PC-9 (cell line): ENCODE measurements at regions not wholly inside any gene's neighbourhood (a gene's known extent, or its start where the extent isn't known, plus 50 kb on each side); places are given as distances from the start of the nearest gene placed in this dataset.

Experiments used
- BruUV-seq: library from RNA; stranded (reverse); fragments of 400-500 nt; replicated peaks from 2 replicates; lab custom pipeline; 2021; lab: Mats Ljungman, UMichigan
- CTCF ChIA-PET: fragments of 300-600 bp; sonication (Branson Sonifier 250); formaldehyde crosslinking; loops from one replicate; lab custom pipeline; 2022; ENCODE audit warnings: antibody characterized with exemption; lab: Charles Lee
- POLR2A ChIA-PET: fragments of 300-600 bp; sonication (Branson Sonifier 250); formaldehyde crosslinking; loops from one replicate; lab custom pipeline; 2022; ENCODE audit warnings: antibody characterized with exemption; ENCODE audit not compliant: unreplicated experiment; lab: Charles Lee
- DNase-seq, 2 experiments: peaks; one replicate each; pipeline versions ENCODE4 v3.0.0 to v3.0.0-alpha.2; 2015 to 2022; ENCODE audit warnings: mixed read lengths in 1 of 2
- H2AFZ ChIP-seq: fragments of 200-600 bp; sonication (generic); 2 replicates; pipeline ENCODE4 v1.8.1; 2017; ENCODE audit warnings: antibody characterized with exemption
- H3F3A ChIP-seq: fragments of 200-600 bp; sonication (generic); 2 replicates; pipeline ENCODE4 v1.8.1; 2017; ENCODE audit warnings: antibody characterized with exemption, mild to moderate bottlenecking, low read depth; ENCODE audit not compliant: insufficient read depth
- H3K27ac ChIP-seq: fragments of 200-600 bp; sonication (generic); 2 replicates; pipeline ENCODE4 v1.6.1; 2016; ENCODE audit warnings: mixed run types
- H3K27me3 ChIP-seq: fragments of 200-600 bp; sonication (generic); 2 replicates; pipeline ENCODE4 v1.6.1; 2016; ENCODE audit warnings: low read depth, mixed run types; ENCODE audit not compliant: insufficient read depth
- H3K36me3 ChIP-seq: fragments of 200-600 bp; sonication (generic); 2 replicates; pipeline ENCODE4 v1.6.1; 2016; ENCODE audit warnings: low read depth, mixed run types
- H3K4me1 ChIP-seq: fragments of 200-600 bp; sonication (generic); replicated peaks from 2 replicates; pipeline ENCODE4 v1.6.1; 2016; ENCODE audit warnings: mixed run types; ENCODE audit not compliant: insufficient read depth
- H3K4me2 ChIP-seq: fragments of 200-600 bp; sonication (generic); 2 replicates; pipeline ENCODE4 v1.6.1; 2017; ENCODE audit warnings: mixed run types
- H3K4me3 ChIP-seq: fragments of 200-600 bp; sonication (generic); 2 replicates; pipeline ENCODE4 v1.6.1; 2016; ENCODE audit warnings: mixed run types
- H3K79me2 ChIP-seq: fragments of 200-600 bp; sonication (generic); 2 replicates; pipeline ENCODE4 v1.6.1; 2017; ENCODE audit warnings: low read depth, mixed run types
- H3K9me2 ChIP-seq: fragments of 200-600 bp; sonication (generic); 2 replicates; pipeline ENCODE4 v1.8.1; 2017; ENCODE audit warnings: mild to moderate bottlenecking; ENCODE audit not compliant: insufficient read depth
- H3K9me3 ChIP-seq: fragments of 200-600 bp; sonication (generic); 2 replicates; pipeline ENCODE4 v1.8.1; 2016; ENCODE audit warnings: low read depth; ENCODE audit not compliant: insufficient read depth
- H4K20me1 ChIP-seq: fragments of 200-600 bp; sonication (generic); 2 replicates; pipeline ENCODE4 v1.8.1; 2017; ENCODE audit not compliant: insufficient read depth
- EZH2 ChIP-seq: fragments of 200-600 bp; sonication (generic); IDR thresholded peaks from 2 replicates; pipeline ENCODE4 v1.8.0; 2017; ENCODE audit warnings: antibody characterized with exemption, low read depth
- intact Hi-C: fragments of 100-400 bp; cut with micrococcal nuclease; formaldehyde crosslinking; loops from one replicate; pipeline ENCODE4 v1.10.0; 2022; ENCODE audit not compliant: unreplicated experiment
- TF ChIP-seq, protein P1 (sequence below): fragments of 200-600 bp; sonication (generic); conservative IDR thresholded peaks from 2 replicates; pipeline ENCODE4 v1.6.1; 2017; ENCODE audit warnings: mixed run types, antibody characterized with exemption, mild to moderate bottlenecking, moderate library complexity

DNA sequence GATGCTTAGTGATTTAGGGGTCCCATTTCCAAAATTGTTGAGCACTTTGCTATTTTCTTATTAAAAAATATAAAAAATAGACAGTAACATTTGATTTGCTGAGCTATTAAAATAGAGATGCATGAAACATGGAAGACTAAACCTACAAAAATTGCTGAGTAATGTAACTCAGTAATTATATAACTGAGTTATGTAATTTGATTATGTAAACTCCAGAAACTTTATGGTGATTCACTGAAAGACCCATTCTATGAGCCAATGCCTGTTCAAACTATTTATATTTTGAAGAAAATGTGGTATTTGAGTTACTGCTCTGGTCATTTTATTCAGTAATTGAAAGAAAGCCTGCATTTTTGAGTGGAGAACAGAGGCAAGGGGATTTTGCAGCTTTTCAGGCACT is 1221.5 kb upstream of the ALCAM start:
- BruUV-seq: no TSS peak
- intact Hi-C loops: no loop called here

DNA sequence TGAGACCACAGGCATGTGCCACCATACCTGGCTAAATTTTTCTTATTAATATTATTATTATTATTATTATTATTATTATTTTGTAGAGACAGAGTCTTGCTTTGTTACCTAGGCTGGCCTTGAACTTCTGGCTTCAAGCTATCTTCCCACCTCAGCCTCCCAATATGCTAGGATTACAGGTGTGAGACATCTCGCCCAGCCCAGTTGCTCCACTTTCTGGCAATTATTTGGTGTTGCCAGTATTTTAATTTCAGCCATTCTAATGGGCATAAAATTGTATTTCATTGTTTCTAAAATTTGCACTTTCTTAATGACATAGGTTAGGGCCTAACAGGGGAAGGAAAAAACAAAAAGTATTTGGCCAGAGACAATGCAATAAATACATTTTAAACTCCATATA is 1217.6 kb upstream of the ALCAM start:
- H3K36me3 ChIP-seq: no peaks in the 10 kb centered on the region
- H3K27me3 ChIP-seq: no peaks in the 10 kb centered on the region
- H3K9me2 ChIP-seq: peaks cover 10% of the 10 kb centered on the region
- TF ChIP-seq, protein P1, sequence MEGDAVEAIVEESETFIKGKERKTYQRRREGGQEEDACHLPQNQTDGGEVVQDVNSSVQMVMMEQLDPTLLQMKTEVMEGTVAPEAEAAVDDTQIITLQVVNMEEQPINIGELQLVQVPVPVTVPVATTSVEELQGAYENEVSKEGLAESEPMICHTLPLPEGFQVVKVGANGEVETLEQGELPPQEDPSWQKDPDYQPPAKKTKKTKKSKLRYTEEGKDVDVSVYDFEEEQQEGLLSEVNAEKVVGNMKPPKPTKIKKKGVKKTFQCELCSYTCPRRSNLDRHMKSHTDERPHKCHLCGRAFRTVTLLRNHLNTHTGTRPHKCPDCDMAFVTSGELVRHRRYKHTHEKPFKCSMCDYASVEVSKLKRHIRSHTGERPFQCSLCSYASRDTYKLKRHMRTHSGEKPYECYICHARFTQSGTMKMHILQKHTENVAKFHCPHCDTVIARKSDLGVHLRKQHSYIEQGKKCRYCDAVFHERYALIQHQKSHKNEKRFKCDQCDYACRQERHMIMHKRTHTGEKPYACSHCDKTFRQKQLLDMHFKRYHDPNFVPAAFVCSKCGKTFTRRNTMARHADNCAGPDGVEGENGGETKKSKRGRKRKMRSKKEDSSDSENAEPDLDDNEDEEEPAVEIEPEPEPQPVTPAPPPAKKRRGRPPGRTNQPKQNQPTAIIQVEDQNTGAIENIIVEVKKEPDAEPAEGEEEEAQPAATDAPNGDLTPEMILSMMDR: no peak
- TF ChIP-seq EZH2: no peak
- no peak overlapping the region for H2AFZ ChIP-seq
- intact Hi-C loops: no loop called here
- no TSS peak for BruUV-seq
- no peaks in the 10 kb centered on the region for H3K79me2 ChIP-seq
- no peak overlapping the region for H3K4me2 ChIP-seq
- no peak for DNase-seq
- no peaks in the 10 kb centered on the region for H3F3A ChIP-seq
- H3K4me1 ChIP-seq: no peaks in the 10 kb centered on the region
- POLR2A ChIA-PET: no interaction called here
- H3K4me3 ChIP-seq: no peak overlapping the region
- CTCF ChIA-PET: no interaction called here
- H3K27ac ChIP-seq: no peak overlapping the region
- H4K20me1 ChIP-seq: no peaks in the 10 kb centered on the region; the same call in 1 of the 2 replicates
- H3K9me3 ChIP-seq: no peaks in the 10 kb centered on the region

More for the DNA sequence above, 1221.5 kb upstream of the ALCAM start:
- no peak for DNase-seq
- TF ChIP-seq, protein P1: no peak
- no peak for TF ChIP-seq EZH2
- no peaks in the 10 kb centered on the region for H3F3A ChIP-seq
- peaks cover 7% of the 10 kb centered on the region for H3K9me2 ChIP-seq
- CTCF ChIA-PET: no interaction called here
- no peaks in the 10 kb centered on the region for H3K27me3 ChIP-seq
- H4K20me1 ChIP-seq: no peaks in the 10 kb centered on the region
- no peak overlapping the region for H3K4me2 ChIP-seq
- no peaks in the 10 kb centered on the region for H3K36me3 ChIP-seq
- POLR2A ChIA-PET: interaction anchor here (0.6 kb wide), 1 partner anchor 1684 kb away, joined by 8 read pairs; no protein-coding TSS in a partner anchor
- no peak overlapping the region for H3K27ac ChIP-seq
- no peak overlapping the region for H2AFZ ChIP-seq
- H3K4me3 ChIP-seq: no peak overlapping the region
- no peaks in the 10 kb centered on the region for H3K9me3 ChIP-seq
- no peaks in the 10 kb centered on the region for H3K4me1 ChIP-seq
- H3K79me2 ChIP-seq: no peaks in the 10 kb centered on the region

DNA sequence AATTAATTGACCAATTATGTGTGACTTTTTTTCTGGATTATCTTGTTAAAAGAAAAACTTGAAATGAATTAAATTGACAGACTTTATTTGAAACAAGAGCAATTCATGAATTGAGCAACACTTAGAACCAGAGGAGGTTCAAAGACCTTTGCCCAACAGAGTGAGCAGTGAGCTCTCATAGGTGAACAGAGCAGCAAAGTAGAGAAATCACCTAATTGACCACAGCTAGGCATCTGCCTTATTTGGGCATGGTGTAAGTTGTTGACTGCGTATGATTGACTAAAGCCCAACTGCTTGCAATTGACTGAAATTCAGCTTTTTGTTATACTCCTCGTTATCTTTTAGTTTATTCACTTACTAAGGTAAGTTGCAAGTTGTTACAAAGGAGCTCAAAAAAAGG is 1216.0 kb upstream of the ALCAM start:
- no peak for TF ChIP-seq EZH2
- TF ChIP-seq, protein P1: no peak
- CTCF ChIA-PET: no interaction called here
- DNase-seq: no peak
- no peaks in the 10 kb centered on the region; the same call in 1 of the 2 replicates for H4K20me1 ChIP-seq
- H3F3A ChIP-seq: no peaks in the 10 kb centered on the region
- H3K9me2 ChIP-seq: 0 out of 2 replicates have a peak, but pooled peaks cover 7% of the 10 kb centered on the region
- no peaks in the 10 kb centered on the region for H3K79me2 ChIP-seq
- H3K4me2 ChIP-seq: no peak overlapping the region
- no peaks in the 10 kb centered on the region for H3K9me3 ChIP-seq
- no peak overlapping the region for H3K4me3 ChIP-seq
- BruUV-seq: no TSS peak
- H3K36me3 ChIP-seq: no peaks in the 10 kb centered on the region
- intact Hi-C loops: no loop called here
- no peak overlapping the region; the same call in 1 of the 2 replicates for H2AFZ ChIP-seq
- H3K4me1 ChIP-seq: no peaks in the 10 kb centered on the region
- POLR2A ChIA-PET: no interaction called here
- no peaks in the 10 kb centered on the region for H3K27me3 ChIP-seq
- no peak overlapping the region for H3K27ac ChIP-seq
